HG03457 (cell line): ENCODE measurements at regions not wholly inside any gene's neighbourhood (a gene's known extent, or its start where the extent isn't known, plus 50 kb on each side); places are given as distances from the start of the nearest gene placed in this dataset.
"Not testable (repeated sequence)": the region's sequence is repeated elsewhere in the genome, so short reads cannot be mapped to it uniquely, and the experiment has no call there.

Source experiments
- ATAC-seq: cut with Tn5 transposase; IDR thresholded peaks from one replicate; pipeline ENCODE4 v1.9.1; 2021; ENCODE audit warnings: moderate number of reproducible peaks; ENCODE audit not compliant: unreplicated experiment

DNA sequence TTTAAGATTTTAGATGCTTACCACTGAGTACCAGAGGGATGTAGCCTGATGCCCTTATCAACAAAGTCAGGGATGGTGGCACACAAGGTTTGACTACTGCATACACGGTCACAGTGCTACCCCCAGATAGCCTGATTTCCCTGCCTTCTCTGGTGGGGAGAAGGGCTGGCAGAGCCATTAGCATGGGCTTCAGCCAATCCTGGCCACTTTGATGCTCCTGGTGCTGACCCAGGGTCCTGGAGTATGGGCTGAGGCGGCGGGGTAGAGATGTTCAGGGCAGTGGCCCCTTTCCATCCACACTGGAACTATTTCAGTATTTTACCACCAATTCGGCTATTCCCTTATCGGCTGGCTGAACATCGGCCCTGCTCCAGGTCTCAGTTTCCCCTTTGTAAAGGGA lies 83.2 kb downstream of the POTEB3 start:
- ATAC-seq: not testable (repeated sequence)

GRCh38 chr15:21355944-21356343 lies 84.4 kb downstream of the POTEB3 start:
- not testable (repeated sequence) for ATAC-seq

- not testable (repeated sequence) for ATAC-seq
Observed at GRCh38 chr15:21354597-21354996, 85.7 kb downstream of the POTEB3 start.

GRCh38 chr15:21352670-21353318 lies 87.5 kb downstream of the POTEB3 start:
- ATAC-seq: not testable (repeated sequence)

GRCh38 chr15:21344960-21345359 lies 95.3 kb downstream of the POTEB3 start:
- not testable (repeated sequence) for ATAC-seq

- ATAC-seq: not testable (repeated sequence)
Observed at GRCh38 chr15:21344500-21344899, 95.8 kb downstream of the POTEB3 start.

DNA sequence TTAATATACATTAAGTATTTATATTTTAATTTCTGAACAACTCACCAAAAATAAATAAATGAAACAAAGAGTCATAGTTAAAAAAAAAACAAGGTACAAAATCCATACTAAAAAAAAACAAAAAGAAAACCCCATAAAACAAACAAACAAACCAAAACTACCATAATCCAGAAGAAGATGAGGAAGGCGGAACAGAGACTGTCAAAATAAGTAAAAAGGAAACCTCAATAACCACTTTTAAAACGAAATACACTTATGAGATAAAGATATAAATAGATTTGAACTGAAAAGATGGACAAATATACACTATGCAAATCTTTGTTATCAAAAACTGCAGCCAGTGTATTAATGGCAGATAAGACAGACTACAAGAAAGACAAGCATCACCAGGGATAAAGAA lies 103.3 kb downstream of the POTEB3 start:
- not testable (repeated sequence) for ATAC-seq

DNA sequence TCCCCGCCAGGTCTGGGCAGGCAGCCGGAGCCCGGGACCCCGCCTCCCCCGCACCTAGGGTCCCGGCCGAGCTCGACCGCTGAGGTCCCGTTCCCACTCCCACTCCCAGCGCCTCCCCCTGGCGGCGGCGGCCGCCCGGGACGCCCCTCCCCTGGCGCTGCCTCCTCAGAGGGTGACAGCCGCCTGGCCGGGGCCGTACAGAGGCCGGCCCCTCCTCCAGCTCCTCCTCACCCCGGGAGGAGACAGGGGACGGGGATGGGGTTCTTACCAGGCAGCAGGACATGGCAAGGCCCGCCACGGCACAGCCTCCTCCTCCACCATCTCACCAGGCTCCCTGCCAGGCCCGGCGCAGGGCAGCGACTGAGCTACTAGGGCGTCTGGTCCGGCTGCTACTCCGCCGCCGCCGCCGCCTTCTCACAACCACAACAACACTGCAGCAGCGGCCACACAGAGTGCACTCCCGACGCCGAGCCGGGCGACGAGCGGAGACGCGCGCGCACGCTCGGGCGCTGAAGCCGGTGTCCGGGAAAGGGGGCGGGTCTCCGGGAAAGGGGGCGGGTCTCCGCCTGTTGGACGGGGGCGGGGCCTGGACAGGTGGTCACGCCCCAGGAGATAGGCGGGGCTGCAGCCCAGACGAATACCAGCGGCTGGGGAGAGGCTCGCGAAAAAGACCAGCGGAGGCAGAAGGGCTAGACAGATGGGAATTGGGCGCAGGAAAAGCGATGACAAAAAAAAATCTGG lies 115.4 kb downstream of the POTEB3 start:
- not testable (repeated sequence) for ATAC-seq

- not testable (repeated sequence) for ATAC-seq
Observed at GRCh38 chr15:21284353-21284752, 155.9 kb downstream of the POTEB3 start.

GRCh38 chr15:21283210-21283609 lies 157.1 kb downstream of the POTEB3 start:
- ATAC-seq: peak; percentile 65

- ATAC-seq: not testable (repeated sequence)
Observed at GRCh38 chr15:21280272-21280671, 160.0 kb downstream of the POTEB3 start.

GRCh38 chr15:21272176-21272982 lies 167.9 kb downstream of the POTEB3 start:
- not testable (repeated sequence) for ATAC-seq

- no peak for ATAC-seq
Observed at GRCh38 chr15:21271566-21271965, 168.7 kb downstream of the POTEB3 start.

DNA sequence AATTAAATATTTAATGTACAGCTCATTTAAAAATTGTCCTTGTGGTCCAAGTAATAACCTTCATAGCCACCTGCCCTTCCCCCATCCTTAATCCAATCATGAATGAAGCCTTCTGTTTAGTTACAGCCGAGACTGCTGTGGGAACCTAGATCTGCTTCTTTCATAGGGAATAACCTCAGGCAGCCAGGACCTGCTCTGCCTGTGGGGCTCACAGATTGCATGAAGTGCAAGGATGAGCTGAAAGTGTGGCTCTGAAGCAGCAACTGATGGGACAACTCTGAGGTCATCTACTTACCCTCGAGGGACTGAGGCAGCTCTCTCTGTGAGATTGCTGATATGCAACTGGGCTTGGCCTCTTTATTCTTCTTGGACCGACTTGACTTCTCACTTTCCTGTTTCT lies 169.8 kb downstream of the POTEB3 start:
- no peak for ATAC-seq

DNA sequence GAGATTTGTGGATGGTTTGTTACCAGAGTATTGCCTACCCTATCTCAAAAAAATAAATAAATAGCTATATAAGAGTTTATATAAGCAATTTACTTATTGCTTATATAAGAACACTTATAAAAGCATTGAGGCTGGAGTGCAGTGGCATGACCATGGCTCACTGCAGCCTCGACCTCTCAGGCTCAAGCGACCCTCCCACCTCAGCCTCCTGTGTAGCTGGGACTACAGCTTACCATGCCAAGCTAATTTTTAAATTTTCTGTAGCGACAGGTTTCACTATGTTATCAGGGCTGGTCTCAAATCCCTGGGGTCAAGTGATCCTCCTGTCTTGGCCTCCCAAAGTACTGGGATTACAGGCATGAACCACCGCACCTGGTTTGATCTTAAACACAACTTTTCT lies 170.6 kb downstream of the POTEB3 start:
- ATAC-seq: not testable (repeated sequence)

DNA sequence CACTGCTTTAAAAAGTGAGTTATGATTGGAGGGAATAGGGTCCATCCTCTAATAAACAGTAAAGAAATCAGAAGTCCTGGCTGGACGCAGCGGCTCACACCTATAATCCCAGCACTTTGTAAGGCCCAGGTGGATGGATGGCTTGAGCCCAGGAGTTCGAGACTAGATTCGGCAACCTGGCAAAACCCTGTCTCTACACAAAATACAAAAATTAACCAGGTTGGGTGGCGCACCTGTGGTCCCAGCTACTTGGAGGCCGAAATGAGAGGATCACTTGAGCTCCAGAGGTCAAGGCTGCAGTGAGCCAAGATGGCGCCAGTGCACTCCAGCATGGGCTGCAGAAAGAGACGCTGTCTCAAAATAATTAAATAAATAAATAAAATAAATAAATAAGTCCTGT lies 171.2 kb downstream of the POTEB3 start:
- no peak for ATAC-seq

DNA sequence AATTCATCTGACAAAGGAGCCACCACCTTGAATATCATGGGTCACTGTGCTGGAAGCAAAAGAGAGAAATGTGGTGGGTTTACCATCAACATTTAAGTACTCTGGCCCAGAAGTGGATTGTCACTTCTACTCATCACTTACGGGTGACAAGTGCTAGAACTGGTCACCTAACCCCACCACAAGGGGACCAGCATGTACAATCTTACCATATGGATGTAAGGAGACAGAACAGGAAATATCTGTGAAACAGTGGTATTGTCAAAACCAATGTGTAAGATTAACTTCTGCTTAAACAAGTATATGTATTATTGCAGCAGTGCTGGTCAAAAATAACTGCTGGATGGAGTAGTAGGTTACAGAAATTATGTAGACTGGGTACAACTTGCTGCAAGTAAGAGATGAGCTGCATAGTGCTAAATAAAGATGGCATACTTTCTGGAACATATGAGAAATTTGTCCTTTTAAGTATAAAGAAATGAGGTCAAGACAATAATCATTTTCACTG lies 171.8 kb downstream of the POTEB3 start:
- ATAC-seq: no peak

- ATAC-seq: no peak
Observed at GRCh38 chr15:21267671-21268395, 172.5 kb downstream of the POTEB3 start.

GRCh38 chr15:21267226-21267625 lies 173.1 kb downstream of the POTEB3 start:
- ATAC-seq: no peak

DNA sequence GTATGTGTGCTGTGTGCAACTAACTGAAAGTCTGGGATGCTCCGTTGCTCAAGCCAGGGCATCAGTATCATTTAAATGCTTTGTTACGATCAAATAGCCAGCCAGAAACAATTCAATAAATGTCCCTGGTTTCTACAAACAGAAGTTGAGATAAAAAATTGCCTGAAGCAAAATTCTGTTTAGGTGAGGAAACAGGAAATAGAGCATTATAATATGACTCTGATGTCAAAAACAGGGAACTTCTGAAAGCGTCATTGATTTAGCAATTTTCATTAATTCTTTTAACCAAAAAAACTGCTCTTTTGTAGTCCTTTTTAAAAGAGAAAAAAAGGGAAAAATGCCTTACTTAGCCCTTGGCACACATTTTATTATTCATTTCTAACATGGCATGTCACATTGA lies 174.7 kb downstream of the POTEB3 start:
- ATAC-seq: not testable (repeated sequence)
